GM18867 (cell line): ENCODE measurements at regions not wholly inside any gene's neighbourhood (a gene's known extent, or its start where the extent isn't known, plus 50 kb on each side); places are given as distances from the start of the nearest gene placed in this dataset.
A peak's percentile ranks its signal among the peaks of the same experiment; 100 is the strongest.

Experiments
- ATAC-seq: cut with Tn5 transposase; IDR thresholded peaks from one replicate; pipeline ENCODE4 v1.9.1; 2021; ENCODE audit warnings: mild to moderate bottlenecking, moderate library complexity; ENCODE audit not compliant: unreplicated experiment

DNA sequence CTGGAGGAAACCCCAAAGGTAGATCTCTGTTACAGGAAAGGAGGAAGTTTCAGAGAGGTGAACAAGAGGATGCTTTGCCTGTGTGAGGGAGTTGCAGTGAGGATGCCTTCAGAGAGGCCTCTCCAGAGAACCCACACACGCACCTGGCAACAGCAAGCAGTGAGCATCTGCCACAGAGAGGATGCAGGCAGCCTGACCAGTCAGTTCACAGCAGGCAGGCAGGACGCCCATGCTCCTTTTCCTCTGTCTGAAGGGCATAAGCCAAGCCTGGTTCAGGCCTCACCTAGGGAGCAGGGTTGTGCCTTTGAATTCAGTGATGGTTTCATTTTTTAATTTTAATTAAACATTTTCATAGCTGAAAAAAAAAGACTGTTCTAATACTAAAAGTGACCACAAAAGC is 346.0 kb upstream of the MARCKS start:
- ATAC-seq = no peak

DNA sequence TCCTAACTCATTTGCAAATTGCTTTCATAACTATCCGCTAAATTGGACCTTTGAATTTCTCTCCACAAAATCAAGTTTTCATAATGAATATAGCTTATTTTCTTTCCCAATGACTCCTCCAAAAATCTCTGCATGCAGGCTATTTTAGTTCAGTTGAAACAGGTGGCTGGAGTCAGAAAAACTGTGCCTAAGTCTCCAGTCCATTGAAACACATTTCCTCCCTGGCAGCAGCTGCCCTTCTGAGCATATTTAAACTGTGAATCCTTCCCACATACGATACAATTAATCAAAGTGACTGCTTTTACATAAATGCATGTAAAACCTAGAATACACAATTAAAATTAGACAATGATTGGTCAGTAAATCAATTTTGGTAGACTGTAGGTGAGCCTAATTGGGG is 344.6 kb upstream of the MARCKS start:
- no peak for ATAC-seq

DNA sequence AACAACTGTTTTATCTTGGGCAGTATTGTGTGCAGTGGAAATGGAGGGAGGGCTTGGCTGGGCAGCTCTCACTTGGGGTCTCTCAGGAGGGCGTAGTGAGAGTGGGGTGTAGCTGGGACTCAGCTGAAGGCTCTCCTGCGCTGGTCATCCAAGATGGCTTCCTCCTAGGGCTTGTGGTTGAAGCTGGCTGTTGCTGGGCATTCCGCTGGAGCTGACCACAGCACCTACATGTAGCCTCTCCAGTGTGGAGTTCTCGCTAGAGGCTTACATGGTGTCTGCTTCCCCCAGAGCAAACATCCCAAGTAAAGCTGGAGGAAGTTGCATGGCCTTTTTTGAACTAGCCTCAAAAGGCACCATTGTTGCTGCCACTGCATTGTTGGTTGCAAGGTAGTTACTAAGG is 344.1 kb upstream of the MARCKS start:
- no peak for ATAC-seq

DNA sequence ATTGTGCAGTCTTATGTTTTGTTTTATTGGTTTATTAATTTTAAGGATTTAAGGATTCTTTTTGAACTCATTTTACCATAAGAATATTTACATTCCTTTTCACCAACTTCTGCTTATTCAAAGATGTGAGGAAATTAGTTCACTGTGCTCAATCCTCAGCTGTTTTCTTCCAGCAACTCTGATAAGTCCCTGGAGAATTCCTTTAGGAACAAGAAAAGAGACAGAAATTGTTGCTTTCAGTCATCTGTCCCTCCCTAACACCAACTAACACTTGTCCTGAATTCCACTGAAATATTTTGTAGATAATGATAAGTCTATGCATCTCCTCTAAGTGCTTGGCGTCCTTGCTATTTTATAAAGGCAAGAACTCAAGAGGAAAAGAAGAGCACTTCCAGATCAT is 334.8 kb upstream of the MARCKS start:
- ATAC-seq = no peak

DNA sequence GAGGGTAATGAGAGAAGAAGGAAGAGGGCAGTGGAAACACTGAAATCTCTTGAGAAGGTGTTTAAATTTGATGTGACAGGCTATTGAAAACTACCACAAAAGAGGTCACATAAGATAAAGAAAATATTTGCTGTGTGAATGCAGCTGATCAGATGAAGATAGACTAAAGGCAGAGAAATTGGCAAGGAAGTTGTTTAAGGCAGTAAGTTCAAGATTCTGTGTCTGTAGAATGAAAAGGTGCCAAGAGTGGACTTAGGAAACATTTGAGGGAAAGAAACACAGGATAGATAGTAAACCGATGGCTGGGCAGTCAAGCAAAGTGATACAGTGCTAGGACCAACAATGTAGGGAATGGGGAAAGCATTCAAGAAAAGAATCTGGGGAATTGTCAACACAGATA is 332.3 kb upstream of the MARCKS start:
- ATAC-seq = no peak

DNA sequence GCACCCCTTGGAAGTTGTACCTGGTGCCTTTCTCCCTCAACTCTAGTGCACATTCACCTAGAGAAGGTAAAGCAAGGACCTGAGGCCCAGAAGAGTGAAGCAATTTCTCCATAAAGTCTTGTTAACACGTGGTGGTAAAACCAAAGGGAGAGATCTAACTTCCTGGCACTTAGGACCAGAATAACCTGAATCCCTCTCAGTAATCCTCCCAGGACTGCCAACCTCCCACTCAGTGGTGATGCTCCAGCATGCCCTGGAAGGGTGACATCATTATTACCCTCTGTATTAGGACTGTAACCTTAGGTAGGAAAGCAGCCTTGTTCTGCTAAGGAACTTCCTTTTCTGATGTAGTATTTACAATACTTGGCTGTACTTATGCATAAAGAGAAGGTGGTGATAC is 330.6 kb upstream of the MARCKS start:
- ATAC-seq = no peak

DNA sequence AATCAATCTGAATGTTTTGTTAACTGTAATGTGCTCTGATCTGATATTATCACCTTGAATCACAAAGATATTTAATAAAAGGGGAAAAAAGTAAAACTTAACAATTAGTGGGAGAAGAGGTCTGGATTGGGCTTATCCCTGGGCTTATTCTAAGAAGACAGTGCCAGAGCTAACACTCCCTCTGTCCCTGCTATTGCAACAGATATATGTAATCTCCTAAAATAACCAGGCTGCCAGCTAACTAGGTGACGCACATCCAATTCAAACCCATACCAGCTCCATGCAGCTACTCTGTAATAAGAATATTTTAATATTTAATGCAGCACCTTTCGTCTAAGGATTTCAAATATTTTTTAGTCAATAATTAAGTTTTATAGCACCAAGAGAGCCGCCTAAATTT is 330.1 kb upstream of the MARCKS start:
- no peak for ATAC-seq

DNA sequence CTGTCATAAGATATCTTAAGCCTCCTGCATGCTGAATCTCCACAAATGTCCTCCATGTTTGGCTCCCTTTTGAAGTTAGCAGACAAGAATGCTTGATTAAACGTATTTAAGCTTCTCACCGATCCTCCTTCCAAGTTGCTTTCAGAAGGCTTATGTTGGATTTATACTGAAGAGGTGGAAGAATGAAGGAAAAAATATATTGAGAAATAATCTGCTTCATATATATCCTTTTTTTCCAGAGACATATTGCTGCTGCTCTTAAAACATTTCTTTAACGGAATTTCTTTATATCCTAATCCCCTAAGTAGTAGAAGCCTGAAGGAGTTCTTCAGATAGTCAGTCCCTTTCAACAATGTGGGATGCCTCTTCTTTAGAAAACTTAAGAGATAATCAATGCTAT is 329.0 kb upstream of the MARCKS start:
- no peak for ATAC-seq

DNA sequence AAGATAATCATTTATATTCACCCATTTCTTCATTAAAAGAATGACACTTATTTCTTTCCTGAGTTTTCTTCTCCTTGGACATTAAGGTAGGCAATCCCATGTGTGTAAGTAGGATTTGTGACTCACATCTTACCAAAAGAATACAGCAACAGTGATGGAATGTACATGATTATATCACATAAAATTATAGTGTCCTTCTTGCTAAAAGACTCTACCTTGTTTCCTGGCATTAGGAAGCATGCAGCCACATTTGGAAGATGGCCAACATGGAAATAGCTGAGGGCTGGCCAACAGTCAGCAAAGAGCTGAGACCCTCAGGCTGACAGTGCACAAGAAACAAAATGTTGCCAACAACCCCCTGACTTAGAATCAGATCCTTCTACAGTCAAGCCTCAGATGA is 327.9 kb upstream of the MARCKS start:
- no peak for ATAC-seq

DNA sequence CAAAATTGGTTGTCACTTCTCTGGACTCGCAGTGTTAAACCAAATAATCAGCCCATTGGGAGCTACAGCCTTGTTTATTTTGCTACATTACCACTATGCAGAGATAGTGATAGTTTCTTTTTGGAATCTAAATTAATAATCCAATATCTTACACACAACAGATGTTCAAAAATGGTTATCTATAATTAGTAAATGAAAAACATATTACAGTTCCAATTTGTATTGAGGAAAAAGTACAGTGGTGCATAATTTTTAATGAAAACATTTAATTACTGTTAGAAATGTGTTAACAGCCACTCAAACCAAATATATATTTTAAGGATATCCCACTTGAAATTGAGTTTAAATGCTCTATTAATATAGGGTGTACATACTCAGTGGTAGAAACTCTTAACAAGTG is 327.3 kb upstream of the MARCKS start:
- no peak for ATAC-seq

DNA sequence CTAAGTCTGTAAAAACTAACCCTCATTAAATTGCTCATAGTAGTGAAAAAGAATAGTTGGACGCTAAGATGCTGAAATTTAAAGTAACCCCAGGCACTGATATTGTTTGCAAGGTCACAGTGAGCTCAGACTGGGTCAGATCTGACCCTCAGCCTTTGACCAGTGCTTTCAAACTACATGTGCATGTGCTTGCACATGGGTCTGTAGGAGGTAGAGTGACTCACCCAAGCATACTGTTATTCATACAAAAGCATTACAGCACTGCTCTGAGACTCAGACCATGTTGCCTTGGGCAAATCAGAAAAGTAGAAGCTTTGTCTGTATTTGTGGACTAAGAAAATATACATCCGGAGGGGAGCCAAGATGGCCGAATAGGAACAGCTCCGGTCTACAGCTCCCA is 326.4 kb upstream of the MARCKS start:
- no peak for ATAC-seq

DNA sequence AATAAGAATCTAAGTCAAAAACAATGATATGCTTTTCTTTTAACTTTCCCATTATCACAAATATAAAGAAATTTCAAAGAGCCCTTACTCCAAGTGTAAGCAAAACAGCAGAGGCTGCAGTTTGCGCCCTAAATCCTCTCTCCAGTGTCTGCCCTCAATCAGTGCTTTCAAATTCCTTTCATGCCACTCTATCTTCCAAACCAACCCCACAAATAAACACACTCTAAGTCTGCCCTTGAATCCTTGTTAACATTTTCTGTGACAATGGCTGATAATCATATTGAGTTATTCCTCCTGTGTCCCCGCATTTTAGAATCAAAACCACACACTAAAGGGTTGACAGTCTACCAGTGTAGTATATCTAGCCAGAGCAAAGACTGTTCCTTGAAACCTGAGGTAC is 317.9 kb upstream of the MARCKS start:
- no peak for ATAC-seq

DNA sequence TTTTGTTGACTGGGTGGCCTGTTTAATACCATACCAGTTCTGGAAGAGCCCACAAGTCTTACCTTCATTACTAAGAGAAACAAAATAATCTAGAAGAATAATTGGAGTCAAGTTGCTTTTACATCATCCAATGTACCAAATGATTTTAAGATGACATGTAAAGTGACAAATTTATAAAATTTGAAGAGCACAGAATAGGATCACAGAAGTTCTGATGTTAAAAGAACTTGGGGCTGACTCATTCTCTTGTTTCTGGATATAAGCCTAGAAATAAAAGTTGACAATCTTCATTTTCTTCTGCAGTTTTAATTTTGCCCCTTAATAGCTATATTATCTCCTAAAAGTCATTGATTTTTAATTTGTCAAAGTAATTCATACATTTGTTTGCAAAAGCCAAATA is 317.5 kb upstream of the MARCKS start:
- ATAC-seq = no peak

DNA sequence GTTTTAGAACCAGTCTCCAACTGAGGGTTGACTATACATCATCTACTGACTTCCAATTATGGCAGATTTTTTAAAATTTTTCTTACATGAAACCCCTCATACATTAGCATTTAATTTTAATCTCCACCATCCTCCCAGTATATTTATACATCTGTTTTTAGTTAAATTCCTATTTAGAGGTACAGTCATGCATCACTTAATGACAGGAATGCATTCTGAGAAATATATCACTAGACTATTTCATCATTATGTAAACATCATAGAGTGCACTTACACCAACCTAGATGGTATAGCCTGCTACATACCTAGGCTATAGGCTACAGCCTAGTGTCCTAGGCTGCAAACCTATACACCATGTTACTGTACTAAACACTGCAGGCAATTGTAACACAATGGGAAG is 316.7 kb upstream of the MARCKS start:
- ATAC-seq = no peak

DNA sequence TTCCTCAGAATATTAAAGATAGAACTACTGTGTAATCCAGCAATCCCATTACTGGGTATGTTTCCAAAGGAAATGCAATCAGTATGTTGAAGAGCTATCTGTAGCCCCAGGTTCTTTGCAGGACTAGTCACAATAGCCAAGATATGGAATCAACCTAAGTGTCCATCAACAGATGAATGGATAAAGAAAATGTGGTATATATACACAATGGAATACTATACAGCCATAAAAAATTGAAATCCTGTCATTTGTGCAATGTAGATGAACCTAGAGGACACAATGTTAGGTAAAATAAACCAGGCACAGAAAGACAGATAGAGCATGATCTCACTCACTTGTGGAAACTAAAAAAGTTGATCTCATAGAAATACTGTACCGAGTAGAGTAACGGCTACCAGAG is 306.0 kb upstream of the MARCKS start:
- ATAC-seq = no peak

DNA sequence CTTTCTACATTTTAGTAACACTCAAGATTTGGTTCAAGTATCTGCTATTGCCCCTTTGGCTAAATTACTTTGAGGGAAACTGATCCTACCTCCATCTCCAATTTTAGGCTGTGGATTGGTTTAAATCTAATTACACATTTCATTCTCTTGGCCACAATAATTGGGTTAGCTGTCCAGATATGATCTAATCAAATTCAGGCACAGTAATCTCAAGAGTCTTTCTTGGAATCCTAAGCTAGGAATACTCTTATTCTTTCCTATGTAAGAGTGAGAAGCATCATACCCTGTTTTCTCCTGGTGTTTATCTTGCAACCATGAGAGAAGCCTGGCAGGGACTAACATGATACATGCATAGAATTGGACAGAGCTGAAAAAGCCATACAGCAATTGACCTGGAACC is 300.4 kb upstream of the MARCKS start:
- ATAC-seq = no peak

DNA sequence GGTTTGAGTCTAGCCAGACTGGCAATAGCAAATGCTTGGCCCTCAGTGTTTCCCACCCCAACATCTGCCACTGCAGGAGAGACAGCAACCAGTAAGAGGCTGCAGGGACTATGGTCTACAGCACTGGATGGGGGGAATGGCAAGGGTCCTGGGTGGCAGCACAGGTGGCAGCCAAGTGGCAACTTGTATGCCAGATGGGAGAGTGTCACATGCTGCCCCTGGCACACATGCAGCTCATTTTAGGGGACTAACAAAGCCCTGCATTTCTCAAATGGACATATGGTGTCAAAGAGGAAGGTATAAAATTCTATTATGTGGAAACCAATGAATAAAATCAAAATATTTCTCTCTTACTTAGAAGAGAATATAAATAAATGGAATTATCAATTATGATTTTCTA is 298.7 kb upstream of the MARCKS start:
- ATAC-seq = no peak

DNA sequence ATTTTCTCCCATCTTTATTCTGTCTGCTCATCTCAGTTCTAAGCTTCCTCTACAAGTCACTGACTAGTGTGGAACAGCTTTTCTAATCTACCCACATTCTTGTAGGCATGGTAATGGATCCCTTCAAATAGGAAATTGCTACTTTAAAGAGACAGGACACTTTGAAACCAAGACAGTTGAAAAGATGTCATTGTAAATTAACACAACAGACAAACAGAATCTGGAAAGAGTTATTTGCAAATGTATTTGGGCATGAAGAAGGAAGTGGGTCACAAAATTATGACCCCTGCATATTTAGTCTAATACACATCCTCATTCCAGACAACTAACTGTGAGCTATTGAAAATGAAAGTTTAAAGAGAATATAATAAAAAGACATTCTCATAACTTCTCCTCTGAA is 298.2 kb upstream of the MARCKS start:
- ATAC-seq = no peak

DNA sequence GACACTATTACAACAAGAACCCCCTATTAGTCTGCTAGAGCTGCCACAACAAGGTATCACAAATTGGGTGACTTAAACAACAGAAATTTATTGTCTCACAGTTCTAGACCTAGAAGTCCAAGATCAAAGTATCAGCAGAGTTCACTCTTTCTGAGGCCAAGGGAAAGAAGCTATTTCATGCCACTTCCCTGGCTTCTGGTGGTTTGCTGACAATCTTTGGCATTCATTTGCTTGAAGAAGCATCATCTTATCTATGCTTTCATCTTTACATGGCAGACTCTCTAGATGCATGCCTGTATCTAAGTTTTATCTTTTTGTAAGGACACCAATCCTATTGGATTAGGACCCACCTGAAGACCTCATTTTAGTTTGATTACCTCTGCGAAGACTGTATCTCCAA is 296.8 kb upstream of the MARCKS start:
- ATAC-seq = no peak

DNA sequence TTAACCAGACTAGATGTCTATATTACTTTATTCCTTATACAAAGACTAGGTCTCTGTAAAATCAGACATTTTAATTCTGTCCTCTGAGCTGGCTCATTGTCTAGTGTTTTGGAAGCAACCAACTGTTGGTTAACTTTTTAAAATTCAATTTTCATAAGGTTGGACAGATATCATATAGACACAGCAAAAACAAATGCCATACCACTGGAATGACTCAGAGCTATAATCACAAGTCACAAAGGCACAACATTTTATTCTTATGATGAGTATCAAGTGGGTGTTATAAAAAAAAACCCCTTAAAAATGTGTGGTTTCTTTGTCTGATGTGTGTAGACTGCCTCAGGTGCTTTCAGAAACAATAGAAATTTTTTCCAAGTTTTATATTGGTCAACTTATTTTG is 296.2 kb upstream of the MARCKS start:
- no peak for ATAC-seq

DNA sequence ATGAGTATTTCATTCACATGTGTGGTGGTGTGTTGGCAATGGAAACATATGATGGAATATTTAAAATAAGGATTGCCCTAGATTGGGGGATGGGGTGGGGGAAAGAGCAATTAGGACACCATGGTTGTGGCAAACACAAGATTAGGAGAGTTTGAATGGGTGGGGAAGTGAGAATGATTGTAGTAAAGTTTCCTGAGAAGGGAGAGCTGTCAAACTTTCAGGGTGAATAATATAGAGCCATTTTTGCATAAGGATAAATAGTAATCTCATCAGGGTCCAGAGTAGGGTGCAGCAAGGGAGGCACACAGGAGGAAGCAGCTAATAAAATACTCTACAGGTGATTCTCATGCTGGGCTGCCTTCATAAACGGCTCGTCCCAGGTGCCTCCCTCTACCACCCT is 294.9 kb upstream of the MARCKS start:
- no peak for ATAC-seq

DNA sequence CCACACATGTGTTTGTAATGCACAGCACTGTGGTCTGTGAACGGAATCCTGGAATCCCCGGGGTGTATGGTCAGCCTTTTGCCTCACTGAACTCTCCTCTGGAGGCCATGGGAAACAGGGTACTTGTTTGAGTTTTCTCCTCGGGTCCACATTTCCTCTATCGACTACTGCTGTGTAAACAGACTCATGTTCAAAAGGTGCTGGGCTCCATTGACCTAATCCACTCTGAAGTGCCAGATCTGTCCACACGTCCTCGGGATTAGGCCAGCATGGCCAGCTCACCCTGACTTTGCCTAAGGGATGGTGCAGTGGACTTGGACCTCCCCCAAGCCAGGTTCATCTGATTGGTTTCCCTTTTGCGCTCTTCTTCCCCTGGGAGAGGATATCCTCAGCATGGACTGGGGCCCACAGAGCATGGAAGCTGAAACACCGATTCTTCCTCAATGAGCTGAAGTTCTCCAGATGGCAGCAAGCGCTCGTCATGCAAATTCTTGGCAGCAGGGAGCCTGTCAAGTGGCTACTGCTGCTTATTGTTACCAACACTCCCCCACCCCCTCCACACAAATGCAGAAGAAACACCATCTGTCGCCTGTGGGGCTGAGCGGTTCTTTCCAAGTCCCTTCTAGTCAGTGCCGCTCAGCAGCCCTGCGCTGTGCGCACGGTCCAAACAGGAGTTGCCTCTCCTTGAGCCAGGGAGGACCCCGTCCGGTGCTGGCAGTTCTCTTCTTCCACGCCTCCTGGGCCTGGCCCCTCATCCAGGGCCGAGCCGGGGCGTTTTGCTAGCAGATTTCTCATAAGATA is 292.6 kb upstream of the MARCKS start:
- ATAC-seq = peak; percentile 80

DNA sequence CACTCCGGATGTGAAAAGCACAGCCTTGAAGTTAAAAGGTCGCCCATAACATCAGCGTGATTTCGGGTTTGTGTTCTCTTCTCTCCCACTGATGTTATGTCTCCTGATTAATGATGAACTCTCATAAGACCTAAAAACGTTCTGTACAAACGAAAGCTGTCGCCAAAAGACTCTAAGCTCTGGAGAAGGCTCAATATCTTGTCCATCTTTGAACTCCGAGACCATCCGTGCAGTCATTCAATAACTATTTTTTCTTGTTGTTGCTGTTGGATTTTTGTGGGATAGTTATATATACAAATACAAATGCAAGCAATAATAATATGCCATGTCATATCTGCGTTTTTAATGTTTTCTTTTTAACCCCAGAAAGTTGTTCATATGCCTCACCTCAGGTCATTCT is 291.8 kb upstream of the MARCKS start:
- ATAC-seq = no peak
